Bronchial epithelial cell (primary cell): ENCODE measurements at regions not wholly inside any gene's neighbourhood (a gene's known extent, or its start where the extent isn't known, plus 50 kb on each side); places are given as distances from the start of the nearest gene placed in this dataset.
A peak's percentile ranks its signal among the peaks of the same experiment; 100 is the strongest.

Experiments
- DNase-seq: peaks from one replicate; pipeline ENCODE4 v3.0.0-alpha.2; 2010; ENCODE audit warnings: low read depth
- FAIRE-seq: peaks from 2 replicates; lab custom pipeline; 2011; peaks lifted over from hg19 to GRCh38; lab: Jason Lieb, UNC
- H3K27me3 ChIP-seq: 2 replicates; pipeline ENCODE4 v1.5.1; 2011; ENCODE audit warnings: low read length; ENCODE audit not compliant: control insufficient read depth, insufficient read depth
- H3K36me3 ChIP-seq: 2 replicates; pipeline ENCODE4 v1.5.1; 2011; ENCODE audit warnings: low read length; ENCODE audit not compliant: control insufficient read depth, insufficient read depth
- H3K4me3 ChIP-seq: 2 replicates; pipeline ENCODE4 v1.5.1; 2011; ENCODE audit warnings: mild to moderate bottlenecking, low read depth, low read length, control low read depth
- TF ChIP-seq, protein P1 (sequence below): IDR thresholded peaks from 2 replicates; pipeline ENCODE4 v1.5.1; 2011; ENCODE audit warnings: mild to moderate bottlenecking, moderate library complexity, low read length, control low read depth, inconsistent platforms; ENCODE audit not compliant: insufficient read depth, severe bottlenecking

DNA sequence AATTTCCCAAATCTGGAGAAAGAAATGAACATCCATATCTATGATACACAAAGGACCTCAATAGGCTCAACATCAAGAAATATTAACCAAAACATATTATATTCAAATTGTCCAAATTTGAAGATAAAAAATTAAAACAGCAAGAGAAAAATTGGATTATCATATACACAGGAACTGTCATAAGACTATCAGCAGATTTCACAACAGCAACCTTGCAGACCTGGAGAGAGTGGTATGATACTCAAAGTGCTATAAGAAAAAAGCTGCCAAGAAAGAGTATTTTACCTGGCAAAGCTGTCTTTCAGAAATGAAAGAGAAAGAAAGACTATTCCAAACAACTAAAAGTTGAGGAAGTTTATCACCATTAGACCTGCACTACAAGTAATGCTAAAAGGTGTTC, 711.9 kb upstream of the RAB6C start:
- Histone ChIP-seq H3K4me3 (no peak overlapping the region), H3K36me3 (no peaks in the 10 kb centered on the region), H3K27me3 (no peaks in the 10 kb centered on the region)
- TF ChIP-seq, protein P1, sequence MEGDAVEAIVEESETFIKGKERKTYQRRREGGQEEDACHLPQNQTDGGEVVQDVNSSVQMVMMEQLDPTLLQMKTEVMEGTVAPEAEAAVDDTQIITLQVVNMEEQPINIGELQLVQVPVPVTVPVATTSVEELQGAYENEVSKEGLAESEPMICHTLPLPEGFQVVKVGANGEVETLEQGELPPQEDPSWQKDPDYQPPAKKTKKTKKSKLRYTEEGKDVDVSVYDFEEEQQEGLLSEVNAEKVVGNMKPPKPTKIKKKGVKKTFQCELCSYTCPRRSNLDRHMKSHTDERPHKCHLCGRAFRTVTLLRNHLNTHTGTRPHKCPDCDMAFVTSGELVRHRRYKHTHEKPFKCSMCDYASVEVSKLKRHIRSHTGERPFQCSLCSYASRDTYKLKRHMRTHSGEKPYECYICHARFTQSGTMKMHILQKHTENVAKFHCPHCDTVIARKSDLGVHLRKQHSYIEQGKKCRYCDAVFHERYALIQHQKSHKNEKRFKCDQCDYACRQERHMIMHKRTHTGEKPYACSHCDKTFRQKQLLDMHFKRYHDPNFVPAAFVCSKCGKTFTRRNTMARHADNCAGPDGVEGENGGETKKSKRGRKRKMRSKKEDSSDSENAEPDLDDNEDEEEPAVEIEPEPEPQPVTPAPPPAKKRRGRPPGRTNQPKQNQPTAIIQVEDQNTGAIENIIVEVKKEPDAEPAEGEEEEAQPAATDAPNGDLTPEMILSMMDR = no peak
- DNase-seq (no peak), FAIRE-seq (no peak)

DNA sequence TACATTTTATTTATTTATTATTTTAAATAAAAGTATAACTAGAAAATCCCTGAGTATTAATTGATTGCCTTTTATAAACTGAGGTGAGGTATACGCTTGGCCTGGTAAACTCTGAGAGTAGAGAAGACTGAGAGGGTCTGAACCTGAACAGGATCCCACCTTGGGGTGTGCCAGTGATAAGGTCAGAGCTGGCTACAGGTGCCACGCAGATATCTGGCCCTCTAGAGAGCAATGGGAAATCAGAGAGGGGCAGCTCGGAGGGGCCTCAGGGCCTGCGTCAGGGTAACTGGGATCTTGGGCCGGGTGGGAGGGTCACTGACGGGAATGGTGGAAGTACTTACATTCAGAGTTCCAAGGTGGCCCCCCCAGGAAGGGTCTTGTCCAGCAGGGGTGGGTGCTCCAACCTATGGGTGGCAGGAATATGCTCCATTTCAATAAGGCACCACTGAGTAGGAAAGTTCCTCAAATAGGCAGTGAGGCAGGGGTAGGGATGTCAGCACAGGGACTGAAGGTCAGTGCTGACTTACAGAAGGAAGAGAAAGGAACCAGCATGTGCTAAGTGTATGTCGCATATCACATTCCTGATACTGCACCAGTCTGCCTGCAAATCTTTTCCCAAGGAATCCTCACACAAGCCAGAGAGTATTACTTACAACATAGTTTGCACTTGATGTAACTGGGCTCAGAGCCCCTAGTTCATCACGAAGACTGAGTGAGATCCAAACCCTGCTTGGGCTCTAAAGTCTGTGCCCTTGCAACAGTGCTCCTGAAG, 706.0 kb upstream of the RAB6C start:
- DNase-seq (no peak), FAIRE-seq (peak; percentile 7)
- TF ChIP-seq, protein P1 = no peak
- Histone ChIP-seq H3K4me3 (no peak overlapping the region), H3K36me3 (no peaks in the 10 kb centered on the region), H3K27me3 (no peaks in the 10 kb centered on the region)

DNA sequence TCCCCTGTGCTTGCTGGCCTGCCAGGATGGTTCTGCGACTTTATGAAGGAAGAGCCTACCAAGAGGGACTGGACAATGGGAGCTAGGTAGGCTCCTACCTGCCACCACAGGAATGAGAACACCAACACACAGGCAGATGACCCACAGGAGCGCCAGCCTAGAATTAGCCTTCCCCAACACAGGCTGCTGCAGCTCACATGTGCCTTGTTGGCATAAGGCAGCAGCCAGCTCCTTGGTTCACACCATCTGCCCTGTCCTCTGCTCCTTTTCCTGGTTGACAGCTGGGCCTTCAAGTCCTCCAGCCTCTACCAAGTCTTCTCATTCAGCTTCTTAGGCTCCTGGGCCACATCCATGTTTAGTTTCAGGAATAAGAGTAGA, 705.4 kb upstream of the RAB6C start:
- TF ChIP-seq, protein P1 = no peak
- FAIRE-seq = no peak
- H3K27me3 ChIP-seq = no peaks in the 10 kb centered on the region
- H3K36me3 ChIP-seq = no peaks in the 10 kb centered on the region
- H3K4me3 ChIP-seq = no peak overlapping the region
- no peak for DNase-seq

DNA sequence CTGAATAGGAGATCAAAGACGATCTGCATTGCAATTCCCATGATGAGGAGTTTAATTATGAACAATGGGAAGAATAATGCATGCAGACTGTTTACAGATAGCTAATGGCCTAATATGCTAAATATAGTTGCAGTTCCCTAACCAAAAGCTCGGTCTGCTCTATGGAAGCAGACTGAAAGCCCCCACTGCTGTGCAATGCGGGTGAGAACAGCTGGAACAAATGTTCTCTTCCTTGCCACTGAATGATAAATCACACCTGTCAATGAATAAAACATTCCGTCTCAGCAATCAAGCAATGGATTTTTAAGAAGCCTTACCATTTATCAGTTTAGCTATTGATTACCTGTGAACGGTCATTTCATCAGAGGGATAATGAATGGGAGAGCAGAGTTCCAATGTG, 704.5 kb upstream of the RAB6C start:
- Histone ChIP-seq H3K27me3 (no peaks in the 10 kb centered on the region), H3K4me3 (no peak overlapping the region), H3K36me3 (no peaks in the 10 kb centered on the region)
- no peak for FAIRE-seq
- DNase-seq = no peak
- TF ChIP-seq, protein P1 = no peak

DNA sequence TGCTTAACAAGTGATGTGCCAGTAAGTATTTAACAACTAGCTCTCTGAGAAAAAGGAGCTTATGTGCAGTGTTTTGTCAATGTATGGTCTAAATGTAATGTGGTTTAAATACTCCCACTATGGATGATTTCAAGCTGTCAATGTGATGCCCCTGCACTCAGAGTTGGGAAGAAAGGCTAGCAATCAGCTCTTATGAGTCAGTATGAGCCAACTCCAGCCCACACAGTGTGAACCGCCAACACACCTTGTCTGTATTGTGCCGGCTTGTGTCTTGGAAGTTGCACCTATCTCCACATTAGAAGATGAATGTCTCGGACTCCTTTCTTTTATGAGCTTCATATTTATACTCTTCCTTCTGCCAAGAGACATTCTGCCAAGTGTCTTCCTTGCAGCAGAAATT, 703.8 kb upstream of the RAB6C start:
- H3K4me3 ChIP-seq = no peak overlapping the region
- no peaks in the 10 kb centered on the region for H3K27me3 ChIP-seq
- no peaks in the 10 kb centered on the region for H3K36me3 ChIP-seq
- TF ChIP-seq, protein P1 = no peak
- FAIRE-seq (no peak), DNase-seq (peak; percentile 12)

DNA sequence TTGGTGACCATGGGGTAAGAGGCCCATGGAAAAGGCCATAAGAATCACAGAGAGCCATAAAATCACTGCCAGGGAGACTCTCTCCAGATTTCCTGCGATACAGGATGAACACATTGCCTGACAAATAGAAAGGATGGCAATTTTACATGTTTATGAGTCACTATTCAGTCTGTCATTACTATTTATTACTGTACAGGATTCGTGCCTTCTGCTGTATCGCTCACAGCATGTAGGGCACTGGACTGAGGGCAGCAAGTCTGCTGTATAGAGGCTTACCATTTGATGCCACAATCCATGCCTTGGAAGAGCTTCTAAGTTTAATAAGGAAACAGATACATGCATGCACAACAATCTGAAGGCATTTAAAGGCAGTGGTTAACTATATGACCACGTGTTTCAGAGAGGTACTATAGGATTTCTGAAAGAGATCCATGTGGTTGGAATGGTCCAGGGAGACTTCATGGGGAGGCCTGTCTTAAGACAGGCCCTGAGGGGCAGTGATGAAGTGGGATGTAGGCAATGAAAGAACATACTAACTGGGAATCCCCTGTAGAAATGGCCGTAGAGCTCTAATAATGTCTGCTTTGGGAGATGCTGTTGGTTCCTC, 702.4 kb upstream of the RAB6C start:
- TF ChIP-seq, protein P1 = no peak
- Histone ChIP-seq H3K36me3 (no peaks in the 10 kb centered on the region), H3K4me3 (no peak overlapping the region), H3K27me3 (no peaks in the 10 kb centered on the region)
- DNase-seq (peak; percentile 21), FAIRE-seq (no peak)
